UCSD-AML1 (cell line): ENCODE measurements at regions not wholly inside any gene's neighbourhood (a gene's known extent, or its start where the extent isn't known, plus 50 kb on each side); places are given as distances from the start of the nearest gene placed in this dataset.

Source experiments
- DNase-seq: peaks from one replicate; lab custom pipeline; 2025; ENCODE audit not compliant: unreplicated experiment; lab: John Stamatoyannopoulos, UW

DNA sequence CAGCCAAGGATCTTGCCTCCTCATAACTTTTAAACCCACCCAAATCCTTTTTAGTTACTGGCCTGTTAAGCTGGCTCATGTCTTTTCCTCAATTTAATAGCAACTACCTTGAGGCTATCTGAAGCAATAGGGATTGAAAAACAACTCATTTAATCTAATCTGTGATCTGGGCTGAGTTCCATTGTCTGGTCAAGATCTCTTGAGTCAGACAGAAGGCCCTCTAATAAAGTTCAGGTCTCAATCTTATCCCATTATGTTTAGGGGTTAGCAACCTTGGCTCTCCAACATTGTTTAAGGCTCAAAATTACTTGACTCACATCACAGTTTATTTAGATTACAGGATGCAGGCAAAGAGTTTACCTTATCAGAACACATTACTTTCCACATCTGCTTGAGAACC is 436.1 kb downstream of the ANKRD50 start:
- DNase-seq, result no peak

DNA sequence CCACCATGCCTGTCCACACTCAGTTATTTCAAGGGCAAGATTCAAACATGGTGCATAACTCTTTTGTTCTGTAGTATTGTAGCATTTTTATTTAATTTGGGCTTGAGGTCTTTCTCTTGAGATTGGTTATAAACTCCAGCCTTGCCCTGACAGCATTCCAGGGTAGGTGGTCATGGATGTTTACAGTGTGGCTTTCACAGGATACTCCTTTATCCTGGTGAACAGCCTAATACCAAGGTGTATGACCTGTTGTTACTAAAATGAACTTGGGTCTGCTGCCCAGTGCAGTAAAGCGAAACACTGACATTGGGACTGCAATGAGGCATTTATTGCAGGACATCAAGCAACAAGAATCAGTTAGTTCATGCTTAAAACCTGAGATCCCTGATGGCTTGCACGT is 434.8 kb downstream of the ANKRD50 start:
- DNase-seq, result no peak

DNA sequence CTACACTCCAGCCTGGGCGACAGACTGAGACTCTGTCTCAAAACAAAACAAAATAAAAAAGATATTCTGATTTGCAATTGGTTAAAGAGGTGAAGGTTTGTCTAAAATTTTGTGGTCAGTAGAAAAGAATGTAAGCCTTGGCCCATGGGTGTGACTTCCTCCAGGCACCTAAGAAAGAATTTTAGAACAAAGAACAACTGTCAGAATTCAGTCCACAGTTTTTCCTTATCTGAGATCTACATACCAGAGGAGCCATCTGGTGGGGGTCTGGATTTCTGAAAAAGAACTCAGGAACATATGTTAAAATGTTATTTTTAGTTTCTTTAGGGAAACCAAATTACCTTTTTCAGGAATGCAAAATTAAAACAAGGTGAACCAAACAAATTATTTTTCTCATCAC is 434.1 kb downstream of the ANKRD50 start:
- DNase-seq, result no peak

DNA sequence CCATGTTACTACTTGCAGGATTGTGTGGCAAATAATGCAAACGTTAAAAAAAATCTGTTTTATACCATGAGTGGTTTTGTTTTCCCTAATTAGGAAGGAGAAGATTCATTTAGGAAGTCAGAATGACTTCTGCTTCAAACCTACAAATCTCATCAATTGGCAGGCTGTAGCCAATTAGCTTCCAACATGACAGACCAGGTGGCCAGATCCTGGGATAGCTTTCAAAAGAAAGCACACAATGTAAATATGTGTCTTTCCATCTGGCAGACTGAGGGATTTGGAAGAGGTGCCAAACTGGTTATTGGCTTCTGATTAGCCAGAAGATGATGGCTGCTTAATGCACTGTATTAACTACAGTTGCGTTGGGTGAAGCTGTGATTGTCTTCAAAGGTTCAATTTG is 432.8 kb downstream of the ANKRD50 start:
- no peak for DNase-seq

DNA sequence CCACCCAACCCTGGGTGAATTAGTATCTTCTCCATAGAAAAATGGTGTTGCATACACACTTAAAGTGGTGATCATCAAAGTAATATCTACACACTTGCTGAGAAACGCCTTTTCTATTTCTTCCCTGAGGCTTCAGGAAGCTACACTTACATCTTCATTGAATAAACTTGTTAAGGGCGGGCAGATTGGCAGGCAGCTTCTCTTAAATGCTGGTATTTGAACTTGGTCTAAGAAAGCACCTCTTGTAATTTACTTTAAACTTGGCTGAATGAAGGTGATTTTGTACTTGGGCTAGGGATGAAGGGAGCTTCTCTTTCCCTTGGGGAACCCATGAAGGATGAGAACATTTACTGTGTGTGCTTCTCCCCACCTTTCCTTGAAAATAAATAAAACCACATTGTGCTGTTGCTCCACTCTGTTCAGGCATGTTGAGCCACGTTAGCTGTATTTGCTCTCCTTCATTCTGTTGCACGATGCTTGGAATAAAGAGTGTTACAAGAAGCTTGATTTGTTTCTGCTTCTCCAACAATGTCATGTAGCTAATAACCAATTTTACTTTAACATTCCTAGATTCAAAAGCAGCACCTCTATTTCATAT is 430.1 kb downstream of the ANKRD50 start:
- DNase-seq, result no peak

DNA sequence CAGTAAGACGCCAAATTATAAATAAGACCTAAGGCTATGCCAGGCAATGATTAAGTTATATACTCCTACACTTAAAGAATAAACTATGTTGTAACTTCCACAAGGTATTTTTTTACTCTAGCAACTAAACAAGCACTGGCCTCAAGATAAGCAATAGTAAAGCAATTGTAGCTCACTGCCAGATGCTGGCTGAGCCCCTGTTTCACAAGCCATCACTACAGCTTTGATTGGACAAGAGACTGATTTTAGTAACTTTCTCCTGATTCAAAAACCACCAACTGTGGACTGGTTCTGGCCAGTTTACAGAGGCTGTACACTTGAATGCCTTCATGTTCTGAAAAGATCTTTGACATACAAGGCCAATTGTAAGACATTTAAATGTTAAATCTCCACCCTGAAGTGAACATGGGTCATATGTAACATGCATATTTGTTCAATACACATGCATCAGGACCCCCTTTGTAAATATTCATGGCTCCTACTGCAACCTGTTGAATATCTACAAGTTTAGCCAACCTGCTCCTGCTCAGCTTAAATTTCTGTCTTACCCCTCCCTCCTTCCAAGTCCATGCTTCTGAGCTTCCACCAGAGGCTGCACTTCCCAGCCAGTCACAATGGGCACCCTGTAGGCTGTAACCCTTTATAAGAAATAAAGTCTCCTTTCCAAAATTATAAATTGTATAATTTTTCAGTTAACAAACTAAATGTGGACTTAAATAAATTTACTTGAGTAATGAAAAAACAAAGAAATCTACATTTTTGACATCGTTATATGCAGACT is 423.6 kb downstream of the ANKRD50 start:
- DNase-seq, result no peak

DNA sequence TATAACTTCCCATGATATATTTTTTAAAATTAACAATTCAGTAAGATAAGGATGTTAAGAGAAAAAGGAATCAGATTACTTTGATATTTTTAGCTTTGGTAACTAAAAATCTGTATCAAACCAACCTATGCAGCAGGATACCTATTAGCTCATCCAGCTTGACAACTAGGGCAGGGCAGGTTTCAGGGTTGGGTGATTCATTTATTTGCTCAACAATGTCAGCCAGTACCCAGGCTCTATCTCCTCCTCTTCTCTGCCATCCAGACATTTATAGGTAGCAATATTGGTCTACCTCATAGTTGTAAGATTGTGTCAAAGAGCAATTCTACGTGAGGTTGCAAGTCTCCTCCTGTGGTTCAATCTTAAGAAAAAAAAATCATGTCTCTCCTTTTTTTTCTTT is 421.9 kb downstream of the ANKRD50 start:
- no peak for DNase-seq

DNA sequence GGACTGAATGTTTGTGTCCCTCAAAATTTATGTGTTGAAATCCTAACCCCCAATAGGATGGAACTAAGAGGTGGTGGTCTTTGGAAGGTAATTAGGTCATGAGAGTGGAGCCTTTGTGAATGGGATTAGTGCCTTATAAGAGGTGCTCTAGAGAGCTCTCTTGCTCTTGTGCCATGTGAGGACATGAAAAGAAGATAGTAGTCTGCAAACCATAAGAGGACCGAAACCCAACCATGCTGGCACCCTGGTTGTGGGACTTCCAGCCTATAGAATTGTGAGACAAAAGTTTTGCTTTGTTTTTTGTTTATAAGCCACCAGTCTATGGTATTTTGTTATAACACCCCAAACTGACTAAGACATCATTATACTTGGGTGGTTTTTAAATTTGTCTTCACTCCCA is 417.1 kb downstream of the ANKRD50 start:
- no peak for DNase-seq

DNA sequence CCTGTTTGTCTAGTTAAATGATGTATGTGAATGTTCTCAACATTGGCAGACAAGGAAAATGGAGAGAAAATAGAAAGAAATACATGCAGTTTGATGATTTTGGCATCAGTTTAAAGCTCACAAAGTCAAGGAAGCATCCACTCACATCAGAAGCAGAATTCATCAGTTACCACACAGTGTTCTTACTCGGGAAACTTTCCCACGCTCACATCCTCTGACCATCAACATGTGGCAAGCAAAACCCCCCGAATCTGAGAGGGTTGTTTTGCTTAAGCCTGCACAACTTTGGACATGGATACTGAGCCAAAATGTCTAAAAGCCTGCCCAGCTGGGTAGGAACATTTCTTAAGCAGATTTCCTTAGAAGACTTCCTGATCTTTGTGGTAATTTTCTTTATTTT is 407.6 kb downstream of the ANKRD50 start:
- DNase-seq, result no peak

DNA sequence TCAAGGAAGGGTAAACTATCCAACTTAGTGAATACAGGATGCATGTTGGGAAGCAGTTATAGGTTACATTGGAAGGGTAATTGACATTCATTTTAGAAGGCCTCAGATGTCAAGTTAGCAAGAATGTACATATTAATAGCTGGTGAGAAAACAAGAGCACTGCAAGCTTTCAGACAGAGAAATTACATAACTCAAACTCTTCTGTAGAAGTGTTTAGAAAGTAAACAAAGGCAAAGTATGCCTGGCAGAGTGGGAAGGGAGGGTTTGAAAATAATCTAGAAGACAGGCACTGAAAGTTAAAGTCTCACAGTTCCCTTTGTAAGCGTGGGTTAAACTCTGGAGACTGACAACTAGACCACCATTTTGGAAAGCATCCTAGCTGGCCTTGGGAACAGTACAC is 406.2 kb downstream of the ANKRD50 start:
- DNase-seq, result no peak

DNA sequence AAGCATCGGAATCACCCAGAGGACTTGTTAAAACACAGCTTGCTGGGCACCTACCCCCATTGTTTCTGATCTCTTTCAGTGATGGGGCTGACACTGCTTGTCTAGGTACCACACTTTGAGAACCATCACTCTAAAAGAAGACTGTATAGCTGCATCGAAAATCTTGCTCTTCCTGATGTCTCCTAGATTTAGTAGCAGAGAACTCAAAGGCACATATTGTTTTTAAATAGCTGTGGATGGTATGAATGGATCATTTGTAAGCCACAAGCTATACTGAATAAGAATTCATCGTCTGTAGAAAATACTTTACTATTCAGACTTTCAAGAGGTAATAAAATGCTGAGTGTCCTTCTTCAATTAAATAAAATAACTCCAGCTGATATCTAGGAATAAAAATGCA is 405.4 kb downstream of the ANKRD50 start:
- DNase-seq, result no peak

DNA sequence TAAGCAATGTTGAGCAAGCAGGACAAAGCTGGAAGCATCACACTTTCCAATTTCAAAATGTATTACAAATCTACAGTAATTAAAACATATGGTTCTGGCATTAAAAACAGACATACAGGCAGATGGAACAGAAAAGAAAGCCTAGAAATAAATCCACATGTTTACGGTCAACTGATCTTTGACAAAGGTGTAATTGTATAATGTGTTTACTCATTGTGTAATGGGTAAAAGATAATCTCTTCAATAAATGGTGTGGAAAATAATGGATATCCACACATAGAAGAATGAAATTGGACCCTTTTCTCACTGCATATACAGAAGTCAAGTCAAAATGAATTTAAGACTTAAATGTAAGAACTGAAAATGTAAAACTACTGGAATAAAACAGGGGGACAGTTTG is 394.2 kb downstream of the ANKRD50 start:
- DNase-seq, result no peak

DNA sequence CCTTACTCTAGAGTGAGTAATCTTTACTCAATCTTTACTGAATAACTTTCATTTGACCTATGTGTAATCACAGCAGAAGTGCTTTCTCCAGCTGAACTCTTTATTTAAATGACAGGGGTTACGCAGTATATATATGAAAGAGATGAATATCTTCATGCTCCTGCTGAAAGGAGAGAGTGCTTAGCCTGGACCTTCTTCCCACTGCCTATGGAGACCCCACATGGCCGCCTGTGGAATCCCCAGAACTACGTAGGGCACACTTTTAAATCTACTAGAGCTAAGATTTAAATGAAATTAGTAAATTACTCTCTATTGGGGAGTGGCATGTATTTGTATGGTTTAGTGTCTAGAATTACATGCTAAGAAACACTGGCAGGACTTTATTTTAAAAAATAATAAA is 391.2 kb downstream of the ANKRD50 start:
- no peak for DNase-seq

DNA sequence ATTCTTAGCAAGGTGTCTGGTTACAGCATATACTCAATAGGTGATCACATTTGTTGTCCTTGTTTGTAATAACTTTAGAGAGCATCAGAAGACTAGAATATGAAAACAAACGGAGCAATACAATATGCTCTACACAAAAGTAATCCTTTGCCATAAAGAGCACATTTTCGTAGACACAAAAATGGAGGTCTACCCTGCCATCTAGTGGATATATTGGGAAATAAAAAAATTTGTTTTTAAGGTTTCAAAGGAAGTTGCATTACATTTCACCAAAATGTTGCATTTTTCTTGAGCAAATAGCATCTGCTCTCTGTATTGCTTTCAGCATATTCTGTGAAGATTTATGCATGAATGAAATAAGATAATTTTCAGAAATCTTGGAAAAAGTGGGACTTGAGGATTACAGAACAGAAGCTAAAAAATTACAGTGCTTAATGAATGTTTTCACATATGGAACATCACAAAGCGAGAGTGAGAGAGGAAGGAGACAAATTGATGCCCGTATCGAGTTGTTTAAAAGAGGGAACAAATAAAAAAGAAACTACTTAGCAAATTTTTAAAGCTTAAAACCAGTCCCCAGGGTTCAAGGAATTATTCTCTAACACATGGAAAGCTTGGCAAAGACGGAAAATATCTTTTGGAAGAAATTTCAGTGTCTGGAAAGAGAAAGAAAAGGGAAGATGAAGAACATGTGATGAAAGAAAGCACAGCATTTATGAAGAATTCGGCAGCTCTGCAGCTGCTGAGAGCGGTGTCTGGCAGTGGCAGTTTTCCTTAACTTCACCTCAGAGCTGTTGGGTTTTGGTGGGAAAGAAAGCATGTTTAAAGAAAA is 390.1 kb downstream of the ANKRD50 start:
- DNase-seq, result no peak

DNA sequence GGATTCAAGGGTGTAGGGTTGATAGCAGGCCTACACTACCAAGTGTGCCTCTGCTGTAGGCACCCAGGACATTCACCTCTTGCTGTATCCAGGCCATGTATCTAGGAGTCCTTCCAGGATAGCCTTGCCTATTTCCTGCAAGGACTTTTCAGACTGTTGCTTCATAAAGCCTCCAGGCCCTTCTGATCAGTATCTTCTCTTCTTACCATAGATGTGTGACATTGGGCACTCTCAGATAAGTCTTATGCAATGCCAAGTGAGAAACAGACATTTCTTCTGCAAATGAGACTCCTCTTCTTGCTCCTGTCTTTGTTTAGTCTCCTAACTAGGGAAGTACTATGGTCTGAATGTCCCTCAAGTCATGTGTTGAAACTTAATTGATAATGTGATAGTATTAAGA is 386.8 kb downstream of the ANKRD50 start:
- DNase-seq, result no peak

DNA sequence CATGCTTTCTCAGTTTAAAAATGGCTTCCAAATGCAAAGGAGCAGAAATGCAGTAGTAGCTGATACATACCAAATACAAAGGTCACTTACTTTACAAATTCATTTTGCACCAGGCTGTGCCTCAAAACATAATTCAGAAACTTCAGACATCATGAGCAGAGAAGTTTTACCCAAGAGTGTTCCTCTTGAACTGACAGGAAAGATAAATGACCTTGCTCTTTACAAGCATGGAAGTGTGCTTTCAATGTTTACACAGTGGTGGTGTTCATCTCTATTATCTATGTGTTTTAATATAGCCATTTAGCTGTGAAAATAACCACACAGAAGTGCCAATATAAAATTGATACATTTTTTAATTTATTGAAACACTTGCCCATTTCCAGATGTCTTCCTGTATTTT is 383.4 kb downstream of the ANKRD50 start:
- no peak for DNase-seq

DNA sequence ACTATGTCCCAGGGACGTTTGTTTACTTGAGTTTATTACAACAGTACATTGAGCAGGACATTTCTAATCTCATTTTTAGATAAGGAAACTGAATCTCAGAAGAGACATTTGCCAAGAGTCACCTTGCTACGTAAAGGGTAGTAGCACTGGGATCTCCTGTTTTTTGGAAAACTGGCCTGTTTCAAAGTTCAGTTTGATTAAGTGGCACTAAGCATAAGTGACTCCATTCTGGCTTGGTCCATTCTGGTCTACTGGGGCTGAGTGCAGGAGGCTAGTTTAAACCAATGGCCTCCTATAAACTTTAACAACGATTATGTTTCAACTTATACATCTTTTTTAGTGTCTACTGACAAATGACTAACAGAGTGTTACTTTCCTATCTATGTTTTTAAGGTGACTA is 382.5 kb downstream of the ANKRD50 start:
- DNase-seq, result no peak

DNA sequence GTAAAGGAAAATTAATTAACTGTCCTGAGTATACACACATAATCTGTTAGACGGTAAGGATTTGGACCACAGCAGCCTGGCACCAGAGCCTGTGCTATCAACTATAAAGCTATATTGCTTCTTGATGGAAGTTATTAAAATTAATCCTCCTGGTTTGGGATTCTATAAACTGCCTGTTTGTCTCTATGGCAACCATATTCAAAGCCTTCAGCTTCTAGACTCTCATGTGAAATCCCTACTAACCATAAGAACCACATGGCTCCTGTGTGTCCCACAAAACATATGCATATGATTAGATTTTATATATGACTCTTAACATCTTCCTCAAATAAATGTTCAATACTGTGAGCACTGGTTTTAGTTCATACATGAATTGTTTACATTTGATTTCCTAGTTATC is 380.8 kb downstream of the ANKRD50 start:
- no peak for DNase-seq

DNA sequence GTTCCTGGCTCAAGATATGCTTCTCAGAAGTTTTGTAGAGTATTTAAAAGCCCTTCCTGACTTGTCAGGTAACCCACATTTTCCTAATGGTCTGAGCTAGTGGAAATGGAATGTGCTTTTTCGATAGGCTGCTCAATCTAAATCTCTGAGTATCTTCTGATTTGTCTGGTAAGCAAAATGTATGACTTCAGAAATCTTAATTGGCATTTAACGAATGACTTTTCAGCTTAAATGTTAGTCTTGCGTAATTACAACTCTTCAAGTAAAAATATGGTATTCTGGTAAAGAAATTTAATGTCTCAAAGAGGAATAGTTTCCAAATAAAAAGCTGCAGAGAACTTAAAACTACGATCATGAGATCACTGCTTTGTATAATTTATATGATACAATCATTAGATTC is 379.1 kb downstream of the ANKRD50 start:
- no peak for DNase-seq

DNA sequence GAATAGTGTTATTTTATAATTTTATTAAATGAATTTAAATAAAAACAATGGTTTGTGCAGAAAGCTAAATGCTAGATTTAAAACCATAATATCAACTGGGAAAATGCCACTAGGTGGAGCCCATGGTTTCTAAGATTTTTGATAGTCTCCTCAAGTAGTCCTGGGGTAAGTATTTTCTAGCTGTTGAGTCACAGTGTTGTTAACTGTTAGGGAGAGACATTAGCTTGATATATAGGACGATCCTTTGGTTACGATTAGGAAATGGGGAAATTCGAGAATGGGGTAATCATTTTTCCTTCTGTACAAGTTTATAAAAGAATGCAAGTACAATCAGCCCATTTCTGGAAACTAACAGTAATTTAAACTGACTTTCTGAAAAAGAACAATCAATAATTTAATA is 378.4 kb downstream of the ANKRD50 start:
- no peak for DNase-seq

DNA sequence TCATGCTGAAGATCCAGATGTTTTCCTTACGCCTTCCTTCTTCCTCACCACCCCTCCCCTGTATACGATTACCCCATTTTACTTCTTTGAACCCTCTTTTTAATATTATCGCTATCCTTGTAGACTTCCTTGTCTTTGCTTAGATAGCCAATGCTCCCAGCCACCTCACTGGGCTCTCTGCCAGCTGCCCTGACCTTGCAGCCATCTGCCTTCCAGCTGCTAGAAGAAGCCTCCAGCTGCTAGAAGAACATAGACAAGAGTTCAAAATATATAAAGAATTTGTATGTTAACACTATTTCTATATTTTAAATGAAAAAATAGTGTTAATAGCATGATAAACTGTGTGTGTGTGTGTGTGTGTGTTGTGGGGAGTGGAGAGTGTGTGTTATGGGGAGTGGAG is 374.7 kb downstream of the ANKRD50 start:
- no peak for DNase-seq

DNA sequence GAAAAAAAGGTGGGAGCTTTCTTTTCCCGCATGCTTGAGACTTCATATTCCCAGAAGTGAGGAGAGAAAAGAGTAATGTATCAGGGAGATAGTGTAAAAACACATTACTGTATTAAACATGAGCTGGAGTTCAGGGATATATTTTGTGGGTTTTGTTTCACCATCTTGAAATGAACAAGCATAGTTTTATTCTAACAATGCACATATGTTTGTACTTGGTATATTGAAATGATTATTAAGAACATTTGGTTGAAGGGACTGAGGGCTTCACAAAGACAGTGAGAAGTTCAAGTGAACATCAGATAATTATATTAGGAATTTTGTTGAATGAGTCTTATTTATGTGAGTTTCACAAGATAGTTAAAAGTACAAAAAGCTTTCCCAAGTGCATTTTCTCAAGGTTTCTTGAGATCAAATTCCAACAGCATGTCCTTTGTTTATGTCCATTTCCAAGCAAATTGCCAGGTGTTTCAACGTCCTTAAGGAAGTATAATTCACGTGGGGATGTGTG is 368.8 kb downstream of the ANKRD50 start:
- DNase-seq, result no peak
